ENCODE measurements at regions not wholly inside any gene's neighbourhood (a gene's known extent, or its start where the extent isn't known, plus 50 kb on each side); places are given as distances from the start of the nearest gene placed in this dataset.

DNA sequence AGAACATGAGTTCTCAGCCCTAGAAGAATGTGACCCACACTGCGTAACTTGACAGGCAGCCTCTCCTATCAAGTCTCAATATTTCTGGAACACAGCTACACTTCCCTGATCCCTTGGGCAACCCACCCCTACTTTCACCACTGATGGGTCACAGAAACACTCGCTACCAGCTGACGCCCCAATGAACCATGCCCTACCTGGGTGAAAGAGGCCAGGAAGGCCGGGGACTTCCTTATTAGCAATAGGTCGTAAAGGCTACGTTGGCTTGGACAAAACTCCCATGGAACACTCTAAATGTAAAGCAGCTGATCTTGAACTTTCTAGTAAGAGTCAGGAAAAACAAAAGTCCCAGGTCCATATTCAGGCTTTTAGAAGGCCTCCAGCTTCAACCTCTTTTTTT is 202.3 kb upstream of the KCTD7 start:
- intact Hi-C loops (cut with micrococcal nuclease): no loop called here
- H3K4me3 Mint-ChIP-seq: no peak overlapping the region
- DNase-seq (no peak), ATAC-seq (ENCODE audit: low read depth) (no peak)
- no peaks in the 10 kb centered on the region for H3K27me3 Mint-ChIP-seq
- ChIA-PET CTCF (no interaction called here), POLR2A (no interaction called here)
- H3K27me3 ChIP-seq (replicated peaks in 1 of 4; ENCODE audit: control extremely low read depth in 1 of 4, control insufficient read depth in 3 of 4, insufficient read depth in 4 of 4, low read length in 3 of 4): no peaks in the 10 kb centered on the region
- no peak overlapping the region for H3K4me2 ChIP-seq (replicated peaks; ENCODE audit: low read depth, low read length, poor library complexity, severe bottlenecking)
- H3K4me1 ChIP-seq (ENCODE audit: control insufficient read depth in 2 of 2, insufficient read depth in 2 of 2, low read length in 2 of 2): no peaks in the 10 kb centered on the region
- H3K4me1 Mint-ChIP-seq: no peaks in the 10 kb centered on the region
- 97% methylated on average over 6 of the region's 6 CpGs for WGBS (ENCODE audit: insufficient coverage)
- no peak overlapping the region for H3K9ac ChIP-seq (ENCODE audit: low read length)
- H3K79me2 ChIP-seq (ENCODE audit: control insufficient read depth, insufficient read depth, low read length): no peaks in the 10 kb centered on the region
- H3K36me3 ChIP-seq (replicated peaks in 1 of 2; ENCODE audit: control extremely low read depth in 1 of 2, control insufficient read depth in 1 of 2, extremely low read depth in 1 of 2, insufficient read depth in 2 of 2, low read length in 1 of 2): peaks cover 2 to 4% of the 10 kb centered on the region in 2 experiments
- no peak overlapping the region for H3K27ac Mint-ChIP-seq
- TF ChIP-seq, protein P1, sequence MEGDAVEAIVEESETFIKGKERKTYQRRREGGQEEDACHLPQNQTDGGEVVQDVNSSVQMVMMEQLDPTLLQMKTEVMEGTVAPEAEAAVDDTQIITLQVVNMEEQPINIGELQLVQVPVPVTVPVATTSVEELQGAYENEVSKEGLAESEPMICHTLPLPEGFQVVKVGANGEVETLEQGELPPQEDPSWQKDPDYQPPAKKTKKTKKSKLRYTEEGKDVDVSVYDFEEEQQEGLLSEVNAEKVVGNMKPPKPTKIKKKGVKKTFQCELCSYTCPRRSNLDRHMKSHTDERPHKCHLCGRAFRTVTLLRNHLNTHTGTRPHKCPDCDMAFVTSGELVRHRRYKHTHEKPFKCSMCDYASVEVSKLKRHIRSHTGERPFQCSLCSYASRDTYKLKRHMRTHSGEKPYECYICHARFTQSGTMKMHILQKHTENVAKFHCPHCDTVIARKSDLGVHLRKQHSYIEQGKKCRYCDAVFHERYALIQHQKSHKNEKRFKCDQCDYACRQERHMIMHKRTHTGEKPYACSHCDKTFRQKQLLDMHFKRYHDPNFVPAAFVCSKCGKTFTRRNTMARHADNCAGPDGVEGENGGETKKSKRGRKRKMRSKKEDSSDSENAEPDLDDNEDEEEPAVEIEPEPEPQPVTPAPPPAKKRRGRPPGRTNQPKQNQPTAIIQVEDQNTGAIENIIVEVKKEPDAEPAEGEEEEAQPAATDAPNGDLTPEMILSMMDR (IDR thresholded peaks at IDR 0.05): no peak
- TF ChIP-seq EZH2 (IDR thresholded peaks at IDR 0.05; ENCODE audit: borderline replicate concordance, insufficient read depth, low read depth, low read length, poor library complexity, severe bottlenecking): no peak
- H3K27ac ChIP-seq (ENCODE audit: low read length in 2 of 2): no peak overlapping the region
- H3K4me3 ChIP-seq (ENCODE audit: control extremely low read depth in 1 of 5, extremely low read depth in 1 of 5, insufficient read depth in 1 of 5, low read depth in 2 of 5, low read length in 4 of 5): no peak overlapping the region
- H2AFZ ChIP-seq (ENCODE audit: insufficient read depth, low read depth, low read length, poor library complexity, severe bottlenecking): no peak overlapping the region
- no peaks in the 10 kb centered on the region for H3K9me3 Mint-ChIP-seq (ENCODE audit: insufficient read depth)
- H4K20me1 ChIP-seq (ENCODE audit: control insufficient read depth, insufficient read depth, low read length, poor library complexity, severe bottlenecking): no peaks in the 10 kb centered on the region
- H3K9me3 ChIP-seq (ENCODE audit: control extremely low read depth in 1 of 3, control insufficient read depth in 2 of 3, insufficient read depth in 1 of 3, low read length in 2 of 3): no peaks in the 10 kb centered on the region

DNA sequence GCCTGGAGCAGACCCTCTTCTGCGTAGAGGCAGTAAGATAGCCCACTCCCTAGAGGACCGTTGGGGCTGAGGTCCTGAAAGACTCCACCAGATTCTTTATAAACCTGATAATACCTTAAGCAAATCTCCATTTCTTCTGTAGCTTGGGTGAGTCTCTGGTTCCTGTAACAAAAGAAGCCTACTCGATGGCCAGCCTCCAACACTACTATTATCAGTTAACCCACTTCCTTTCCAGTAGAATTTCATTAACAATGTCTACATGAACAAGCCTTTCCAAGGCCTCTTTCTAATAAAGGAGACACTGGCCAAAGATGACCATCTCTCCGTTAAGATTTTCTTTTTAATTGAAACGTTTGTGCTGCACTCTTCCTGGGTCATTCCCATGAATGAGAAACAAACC is 201.7 kb upstream of the KCTD7 start:
- ATAC-seq (ENCODE audit: low read depth): no peak
- Mint-ChIP-seq H3K27me3 (no peaks in the 10 kb centered on the region), H3K4me3 (no peak overlapping the region), H3K4me1 (no peaks in the 10 kb centered on the region), H3K27ac (no peak overlapping the region), H3K9me3 (ENCODE audit: insufficient read depth) (no peaks in the 10 kb centered on the region)
- ChIA-PET POLR2A (no interaction called here), CTCF (no interaction called here)
- Histone ChIP-seq H3K4me3 (ENCODE audit: control extremely low read depth in 1 of 5, extremely low read depth in 1 of 5, insufficient read depth in 1 of 5, low read depth in 2 of 5, low read length in 4 of 5) (no peak overlapping the region), H3K9ac (ENCODE audit: low read length) (no peak overlapping the region), H4K20me1 (ENCODE audit: control insufficient read depth, insufficient read depth, low read length, poor library complexity, severe bottlenecking) (no peaks in the 10 kb centered on the region), H3K36me3 (replicated peaks in 1 of 2; ENCODE audit: control extremely low read depth in 1 of 2, control insufficient read depth in 1 of 2, extremely low read depth in 1 of 2, insufficient read depth in 2 of 2, low read length in 1 of 2) (peaks cover 2 to 4% of the 10 kb centered on the region in 2 experiments), H3K9me3 (ENCODE audit: control extremely low read depth in 1 of 3, control insufficient read depth in 2 of 3, insufficient read depth in 1 of 3, low read length in 2 of 3) (no peaks in the 10 kb centered on the region), H3K27me3 (replicated peaks in 1 of 4; ENCODE audit: control extremely low read depth in 1 of 4, control insufficient read depth in 3 of 4, insufficient read depth in 4 of 4, low read length in 3 of 4) (no peaks in the 10 kb centered on the region), H3K27ac (ENCODE audit: low read length in 2 of 2) (no peak overlapping the region), H3K79me2 (ENCODE audit: control insufficient read depth, insufficient read depth, low read length) (no peaks in the 10 kb centered on the region), H3K4me1 (ENCODE audit: control insufficient read depth in 2 of 2, insufficient read depth in 2 of 2, low read length in 2 of 2) (no peaks in the 10 kb centered on the region), H2AFZ (ENCODE audit: insufficient read depth, low read depth, low read length, poor library complexity, severe bottlenecking) (no peak overlapping the region), H3K4me2 (replicated peaks; ENCODE audit: low read depth, low read length, poor library complexity, severe bottlenecking) (no peak overlapping the region)
- DNase-seq: no peak
- TF ChIP-seq, protein P1 (IDR thresholded peaks at IDR 0.05): no peak
- TF ChIP-seq EZH2 (IDR thresholded peaks at IDR 0.05; ENCODE audit: borderline replicate concordance, insufficient read depth, low read depth, low read length, poor library complexity, severe bottlenecking): no peak
- 90% methylated on average over 2 of the region's 5 CpGs for WGBS (ENCODE audit: insufficient coverage)
- intact Hi-C loops (cut with micrococcal nuclease): no loop called here

Data from B cell (primary cell).